TTC549 (cell line): ENCODE measurements at regions not wholly inside any gene's neighbourhood (a gene's known extent, or its start where the extent isn't known, plus 50 kb on each side); places are given as distances from the start of the nearest gene placed in this dataset.
A peak's percentile ranks its signal among the peaks of the same experiment; 100 is the strongest.
"Not testable (repeated sequence)": the region's sequence is repeated elsewhere in the genome, so short reads cannot be mapped to it uniquely, and the experiment has no call there.

Source experiments
- FAIRE-seq: peaks from 2 replicates; lab custom pipeline; 2012; peaks lifted over from hg19 to GRCh38; lab: Jason Lieb, UNC

GRCh38 chrX:92298067-92298466, 518.9 kb downstream of the PCDH11X start:
- FAIRE-seq, result not testable (repeated sequence)

GRCh38 chrX:92333194-92333593, 554.0 kb downstream of the PCDH11X start:
- peak; percentile 38 for FAIRE-seq

GRCh38 chrX:92351065-92351464, 571.9 kb downstream of the PCDH11X start:
- not testable (repeated sequence) for FAIRE-seq

DNA sequence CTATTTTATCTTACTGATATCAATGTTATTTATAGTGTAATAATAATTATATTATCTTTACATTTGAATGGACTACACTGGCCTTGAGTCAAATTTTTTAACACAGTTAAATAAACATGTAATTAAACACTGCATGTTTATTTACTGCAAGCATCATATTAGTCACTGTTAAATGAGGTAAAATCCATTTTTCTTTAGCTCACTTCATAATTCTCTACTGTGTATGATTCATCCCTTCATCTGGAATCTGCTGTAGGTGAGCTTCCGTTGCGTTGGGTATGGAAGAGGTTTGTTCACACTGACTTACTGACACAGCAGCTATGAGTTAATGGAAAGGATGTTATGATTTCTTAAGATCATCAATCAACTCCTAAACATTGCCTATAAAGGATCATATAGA, 572.3 kb downstream of the PCDH11X start:
- FAIRE-seq, result no peak
